SK-N-SH treated with all-trans-retinoic acid at 6 μM for 48 hours (cell line): ENCODE measurements at regions not wholly inside any gene's neighbourhood (a gene's known extent, or its start where the extent isn't known, plus 50 kb on each side); places are given as distances from the start of the nearest gene placed in this dataset.

ENCODE experiments used
- ATAC-seq: fragments of 200-7000 bp; cut with Tn5 transposase; 3 replicates; pipeline ENCODE4 v1.9.1; 2020; ENCODE audit warnings: mild to moderate bottlenecking, moderate library complexity
- ARNTL ChIP-seq: fragments of 450-650 bp; formaldehyde crosslinking; IDR thresholded peaks from 2 replicates; pipeline ENCODE4 v1.5.0; 2020; ENCODE audit warnings: low read depth, mild to moderate bottlenecking, moderate library complexity, borderline replicate concordance
- BACH2 ChIP-seq: fragments of 250-450 bp; sonication (Bioruptor Pico); IDR thresholded peaks from 2 replicates; pipeline ENCODE4 v1.9.0; 2021; ENCODE audit warnings: mild to moderate bottlenecking, borderline replicate concordance
- CSDC2 ChIP-seq: fragments of 250-450 bp; sonication (Bioruptor Pico); IDR thresholded peaks from 2 replicates; pipeline ENCODE4 v1.5.0; 2020; ENCODE audit warnings: mild to moderate bottlenecking, moderate library complexity
- ESRRG ChIP-seq: fragments of 250-450 bp; sonication (Bioruptor Pico); IDR thresholded peaks from 2 replicates; pipeline ENCODE4 v1.6.1; 2021; ENCODE audit warnings: mild to moderate bottlenecking
- GLIS3 ChIP-seq: fragments of 250-450 bp; sonication (Bioruptor Pico); IDR thresholded peaks from 2 replicates; pipeline ENCODE4 v1.5.0; 2020; ENCODE audit warnings: mild to moderate bottlenecking, moderate library complexity
- ISL1 ChIP-seq: fragments of 250-450 bp; sonication (Bioruptor Pico); IDR thresholded peaks from 2 replicates; pipeline ENCODE4 v2.1.2; 2022; ENCODE audit warnings: mild to moderate bottlenecking, moderate library complexity
- PATZ1 ChIP-seq: fragments of 250-450 bp; sonication (Bioruptor Pico); IDR thresholded peaks from 2 replicates; pipeline ENCODE4 v1.8.0; 2020; ENCODE audit warnings: mild to moderate bottlenecking, moderate library complexity, borderline replicate concordance
- PPARA ChIP-seq: fragments of 250-450 bp; sonication (Bioruptor Pico); IDR thresholded peaks from 2 replicates; pipeline ENCODE4 v1.5.0; 2020; ENCODE audit warnings: mild to moderate bottlenecking, borderline replicate concordance
- RARB ChIP-seq: fragments of 250-450 bp; sonication (Bioruptor Pico); IDR thresholded peaks from 2 replicates; pipeline ENCODE4 v1.8.0; 2021; ENCODE audit warnings: mild to moderate bottlenecking, moderate library complexity
- SNAI2 ChIP-seq: fragments of 250-450 bp; sonication (Bioruptor Pico); IDR thresholded peaks from 2 replicates; pipeline ENCODE4 v1.5.0; 2020; ENCODE audit warnings: mild to moderate bottlenecking, moderate library complexity
- ZC3H10 ChIP-seq: fragments of 250-450 bp; sonication (Bioruptor Pico); IDR thresholded peaks from 2 replicates; pipeline ENCODE4 v1.5.1; 2021; ENCODE audit warnings: mild to moderate bottlenecking, moderate library complexity
- ZNF565 ChIP-seq: fragments of 450-650 bp; formaldehyde crosslinking; conservative IDR thresholded peaks from 2 replicates; pipeline ENCODE4 v1.5.0; 2020; ENCODE audit warnings: low read depth, mild to moderate bottlenecking, moderate library complexity
- ZNF70 ChIP-seq: fragments of 450-650 bp; formaldehyde crosslinking; IDR thresholded peaks from 2 replicates; pipeline ENCODE4 v1.5.0; 2020; ENCODE audit warnings: mild to moderate bottlenecking, moderate library complexity
- ZNF8 ChIP-seq: fragments of 450-650 bp; formaldehyde crosslinking; IDR thresholded peaks from 2 replicates; pipeline ENCODE4 v1.5.0; 2020; ENCODE audit warnings: mild to moderate bottlenecking, moderate library complexity
- TF ChIP-seq, protein P1 (sequence below): fragments of 250-450 bp; sonication (Bioruptor Pico); IDR thresholded peaks from 2 replicates; pipeline ENCODE4 v1.5.0; 2020; ENCODE audit warnings: mild to moderate bottlenecking, moderate library complexity
- TF ChIP-seq, protein P2 (sequence below): fragments of 250-450 bp; sonication (Bioruptor Pico); IDR thresholded peaks from 2 replicates; pipeline ENCODE4 v1.8.0; 2021; ENCODE audit warnings: low read depth, mild to moderate bottlenecking, moderate library complexity, borderline replicate concordance
- TF ChIP-seq, protein P3 (sequence below): fragments of 250-450 bp; sonication (Bioruptor Pico); IDR thresholded peaks from 2 replicates; pipeline ENCODE4 v1.5.1; 2021; ENCODE audit warnings: mild to moderate bottlenecking, moderate library complexity

DNA sequence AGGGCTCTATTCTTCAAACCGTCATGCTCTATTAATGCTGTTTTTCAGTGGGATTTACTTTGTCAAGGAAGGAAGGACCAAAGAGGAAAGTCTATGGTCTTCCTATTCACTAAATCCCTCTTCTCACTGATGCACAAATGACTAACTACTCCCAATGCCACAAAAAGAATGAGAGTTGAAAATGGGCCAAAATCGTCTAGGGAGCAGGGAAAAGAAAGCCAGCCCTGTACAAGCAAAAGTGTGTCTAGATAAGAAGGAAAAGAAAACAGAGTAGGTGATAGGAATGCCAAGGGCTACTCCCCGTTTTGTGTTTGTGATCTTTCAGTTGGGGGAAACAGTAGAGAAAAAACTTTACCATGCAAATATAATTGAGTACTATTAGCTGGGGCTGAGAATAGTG, 97.2 kb upstream of the TMCO5A start:
- no peak for TF ChIP-seq GLIS3 (CRISPR knock-in tag)
- TF ChIP-seq, all 23 proteins: peak for 0
- no peak for ATAC-seq

DNA sequence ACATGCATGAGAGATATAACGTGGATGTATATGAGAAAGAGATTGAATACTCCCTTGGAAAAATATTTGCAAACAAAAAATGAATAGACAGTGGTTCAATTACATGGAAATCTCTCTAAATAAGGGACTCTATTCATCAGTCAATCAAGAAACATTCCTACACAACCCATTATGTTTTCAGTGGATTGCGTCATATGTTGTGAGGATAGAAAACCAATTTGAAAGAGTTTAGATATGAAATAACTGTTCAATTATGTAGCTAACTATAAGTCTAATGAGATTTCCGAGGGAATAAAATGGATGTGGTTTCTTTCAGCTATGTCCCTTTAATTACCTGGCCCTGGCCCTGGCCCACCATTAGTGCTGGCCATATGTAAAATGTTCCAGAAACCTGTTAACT, 86.7 kb upstream of the TMCO5A start:
- TF ChIP-seq ZNF565 (CRISPR knock-in tag) (no peak), PPARA (CRISPR knock-in tag) (no peak), CSDC2 (no peak)
- TF ChIP-seq, protein P1, sequence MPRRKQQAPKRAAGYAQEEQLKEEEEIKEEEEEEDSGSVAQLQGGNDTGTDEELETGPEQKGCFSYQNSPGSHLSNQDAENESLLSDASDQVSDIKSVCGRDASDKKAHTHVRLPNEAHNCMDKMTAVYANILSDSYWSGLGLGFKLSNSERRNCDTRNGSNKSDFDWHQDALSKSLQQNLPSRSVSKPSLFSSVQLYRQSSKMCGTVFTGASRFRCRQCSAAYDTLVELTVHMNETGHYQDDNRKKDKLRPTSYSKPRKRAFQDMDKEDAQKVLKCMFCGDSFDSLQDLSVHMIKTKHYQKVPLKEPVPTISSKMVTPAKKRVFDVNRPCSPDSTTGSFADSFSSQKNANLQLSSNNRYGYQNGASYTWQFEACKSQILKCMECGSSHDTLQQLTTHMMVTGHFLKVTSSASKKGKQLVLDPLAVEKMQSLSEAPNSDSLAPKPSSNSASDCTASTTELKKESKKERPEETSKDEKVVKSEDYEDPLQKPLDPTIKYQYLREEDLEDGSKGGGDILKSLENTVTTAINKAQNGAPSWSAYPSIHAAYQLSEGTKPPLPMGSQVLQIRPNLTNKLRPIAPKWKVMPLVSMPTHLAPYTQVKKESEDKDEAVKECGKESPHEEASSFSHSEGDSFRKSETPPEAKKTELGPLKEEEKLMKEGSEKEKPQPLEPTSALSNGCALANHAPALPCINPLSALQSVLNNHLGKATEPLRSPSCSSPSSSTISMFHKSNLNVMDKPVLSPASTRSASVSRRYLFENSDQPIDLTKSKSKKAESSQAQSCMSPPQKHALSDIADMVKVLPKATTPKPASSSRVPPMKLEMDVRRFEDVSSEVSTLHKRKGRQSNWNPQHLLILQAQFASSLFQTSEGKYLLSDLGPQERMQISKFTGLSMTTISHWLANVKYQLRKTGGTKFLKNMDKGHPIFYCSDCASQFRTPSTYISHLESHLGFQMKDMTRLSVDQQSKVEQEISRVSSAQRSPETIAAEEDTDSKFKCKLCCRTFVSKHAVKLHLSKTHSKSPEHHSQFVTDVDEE (CRISPR knock-in tag) = no peak
- ATAC-seq = no peak

DNA sequence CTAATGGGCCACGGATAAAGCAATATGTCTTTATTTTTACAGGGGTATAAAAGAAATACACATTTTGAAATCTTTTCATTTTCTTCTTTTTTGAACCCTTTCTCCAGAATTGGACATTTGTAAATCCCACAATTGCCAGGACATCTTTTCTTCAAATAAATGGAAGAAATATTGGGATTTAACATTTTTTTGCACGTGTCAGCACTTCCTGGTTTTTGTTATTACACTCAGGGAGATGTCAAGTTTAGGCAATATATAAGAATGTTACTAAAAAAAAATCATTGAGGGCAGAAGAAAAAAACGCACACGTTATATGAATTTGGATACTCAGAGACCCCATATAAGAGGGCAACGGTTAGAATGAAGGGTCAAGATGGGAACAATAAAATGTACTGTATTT, 78.3 kb upstream of the TMCO5A start:
- no peak for TF ChIP-seq ZNF565 (CRISPR knock-in tag)
- TF ChIP-seq BACH2 (CRISPR knock-in tag) = no peak
- TF ChIP-seq, protein P2, sequence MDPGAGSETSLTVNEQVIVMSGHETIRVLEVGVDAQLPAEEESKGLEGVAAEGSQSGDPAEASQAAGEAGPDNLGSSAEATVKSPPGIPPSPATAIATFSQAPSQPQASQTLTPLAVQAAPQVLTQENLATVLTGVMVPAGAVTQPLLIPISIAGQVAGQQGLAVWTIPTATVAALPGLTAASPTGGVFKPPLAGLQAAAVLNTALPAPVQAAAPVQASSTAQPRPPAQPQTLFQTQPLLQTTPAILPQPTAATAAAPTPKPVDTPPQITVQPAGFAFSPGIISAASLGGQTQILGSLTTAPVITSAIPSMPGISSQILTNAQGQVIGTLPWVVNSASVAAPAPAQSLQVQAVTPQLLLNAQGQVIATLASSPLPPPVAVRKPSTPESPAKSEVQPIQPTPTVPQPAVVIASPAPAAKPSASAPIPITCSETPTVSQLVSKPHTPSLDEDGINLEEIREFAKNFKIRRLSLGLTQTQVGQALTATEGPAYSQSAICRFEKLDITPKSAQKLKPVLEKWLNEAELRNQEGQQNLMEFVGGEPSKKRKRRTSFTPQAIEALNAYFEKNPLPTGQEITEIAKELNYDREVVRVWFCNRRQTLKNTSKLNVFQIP (CRISPR knock-in tag) = no peak
- TF ChIP-seq ZNF70 (CRISPR knock-in tag) = no peak
- TF ChIP-seq CSDC2 = no peak
- TF ChIP-seq, protein P1 (CRISPR knock-in tag) = no peak
- no peak for TF ChIP-seq ESRRG
- TF ChIP-seq SNAI2 = no peak
- no peak for TF ChIP-seq ARNTL (CRISPR knock-in tag)
- no peak for TF ChIP-seq RARB (CRISPR knock-in tag)
- no peak for TF ChIP-seq ZC3H10 (CRISPR knock-in tag)
- no peak for ATAC-seq

DNA sequence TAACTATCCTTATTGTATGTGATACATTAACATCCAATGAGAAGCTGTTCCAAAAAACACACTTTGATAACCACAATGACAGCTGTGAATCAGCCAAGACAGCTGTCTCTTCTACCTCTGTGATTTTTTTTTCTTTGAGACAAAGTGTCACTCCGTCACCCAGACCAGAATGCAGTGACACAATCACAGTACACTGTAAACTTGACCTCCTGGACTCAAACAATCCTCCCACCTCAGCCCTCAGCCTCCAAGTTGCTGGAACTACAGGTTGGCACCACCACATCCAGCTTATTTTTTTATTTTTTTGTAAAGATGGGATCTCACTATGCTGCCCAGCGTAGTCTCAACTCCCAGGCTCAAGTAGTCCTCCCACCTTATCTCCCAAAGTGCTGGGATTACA, 73.5 kb upstream of the TMCO5A start:
- ATAC-seq = no peak
- TF ChIP-seq ZNF565 (CRISPR knock-in tag) = no peak
- no peak for TF ChIP-seq PPARA (CRISPR knock-in tag)
- no peak for TF ChIP-seq ISL1 (CRISPR knock-in tag)
- TF ChIP-seq ZNF8 (CRISPR knock-in tag) = no peak
- TF ChIP-seq, protein P3, sequence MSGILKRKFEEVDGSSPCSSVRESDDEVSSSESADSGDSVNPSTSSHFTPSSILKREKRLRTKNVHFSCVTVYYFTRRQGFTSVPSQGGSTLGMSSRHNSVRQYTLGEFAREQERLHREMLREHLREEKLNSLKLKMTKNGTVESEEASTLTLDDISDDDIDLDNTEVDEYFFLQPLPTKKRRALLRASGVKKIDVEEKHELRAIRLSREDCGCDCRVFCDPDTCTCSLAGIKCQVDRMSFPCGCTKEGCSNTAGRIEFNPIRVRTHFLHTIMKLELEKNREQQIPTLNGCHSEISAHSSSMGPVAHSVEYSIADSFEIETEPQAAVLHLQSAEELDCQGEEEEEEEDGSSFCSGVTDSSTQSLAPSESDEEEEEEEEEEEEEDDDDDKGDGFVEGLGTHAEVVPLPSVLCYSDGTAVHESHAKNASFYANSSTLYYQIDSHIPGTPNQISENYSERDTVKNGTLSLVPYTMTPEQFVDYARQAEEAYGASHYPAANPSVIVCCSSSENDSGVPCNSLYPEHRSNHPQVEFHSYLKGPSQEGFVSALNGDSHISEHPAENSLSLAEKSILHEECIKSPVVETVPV (CRISPR knock-in tag) = no peak
- TF ChIP-seq GLIS3 (CRISPR knock-in tag) = no peak
- TF ChIP-seq PATZ1 = no peak
- TF ChIP-seq BACH2 (CRISPR knock-in tag) = no peak
- TF ChIP-seq ZNF70 (CRISPR knock-in tag) = no peak
